ENCODE measurements at regions not wholly inside any gene's neighbourhood (a gene's known extent, or its start where the extent isn't known, plus 50 kb on each side); places are given as distances from the start of the nearest gene placed in this dataset.

DNA sequence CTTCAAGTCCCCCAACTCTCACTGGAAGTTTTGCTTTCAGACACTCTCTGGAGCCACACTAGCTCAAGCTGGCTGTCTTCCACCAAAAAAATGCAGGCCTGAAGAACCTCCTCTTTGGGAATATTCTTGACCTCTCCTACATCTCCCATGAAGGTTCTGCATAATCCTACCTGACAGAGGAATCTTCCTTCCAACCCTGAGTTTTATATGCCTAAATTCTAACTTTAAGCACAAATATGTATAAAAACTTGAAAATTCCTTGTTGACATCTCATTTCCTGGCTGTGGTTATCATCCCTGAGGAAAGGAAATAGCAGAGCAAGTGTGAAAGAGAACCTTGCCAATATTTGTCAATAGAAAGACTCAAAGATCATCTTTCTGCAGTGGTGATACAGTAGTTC lies 249.0 kb downstream of the LPIN1 start:
- H3K4me1 ChIP-seq (ENCODE audit: control insufficient read depth, insufficient read depth, low read length), result no peaks in the 10 kb centered on the region
- no peaks in the 10 kb centered on the region for H3K27me3 ChIP-seq (ENCODE audit: control insufficient read depth in 1 of 2, insufficient read depth in 2 of 2, low read length in 2 of 2)
- no peak overlapping the region for H3K27ac ChIP-seq (ENCODE audit: low read length)
- H3K4me3 ChIP-seq (ENCODE audit: low read length in 2 of 2), result no peak overlapping the region
- H3K9ac ChIP-seq (ENCODE audit: low read length in 2 of 2), result no peak overlapping the region
- H3K9me3 ChIP-seq (ENCODE audit: control insufficient read depth in 2 of 2, low read length in 2 of 2), result peaks cover 3 to 4% of the 10 kb centered on the region in 2 donors
- H3K36me3 ChIP-seq (ENCODE audit: control insufficient read depth in 2 of 2, insufficient read depth in 2 of 2, low read length in 2 of 2), result no peaks in the 10 kb centered on the region

DNA sequence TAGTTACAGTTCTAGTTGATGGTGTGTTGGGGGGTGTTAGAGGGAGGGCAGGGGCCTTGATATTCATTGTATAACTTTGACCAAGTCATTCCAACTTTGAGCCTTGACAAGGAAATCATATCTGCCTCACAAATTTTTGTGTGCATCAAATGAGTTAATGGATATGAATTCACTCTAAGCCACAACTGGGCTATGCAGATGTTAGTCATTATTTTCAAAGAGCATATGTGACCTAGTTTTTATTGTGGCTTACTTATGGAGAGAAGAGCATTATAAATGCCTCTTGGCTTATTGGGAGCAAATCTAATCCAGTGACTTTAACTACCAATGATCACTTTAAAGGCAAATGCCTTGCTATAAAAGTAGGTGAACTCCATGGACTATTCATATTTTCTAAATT lies 250.2 kb downstream of the LPIN1 start:
- peaks cover 3 to 4% of the 10 kb centered on the region in 2 donors for H3K9me3 ChIP-seq (ENCODE audit: control insufficient read depth in 2 of 2, low read length in 2 of 2)
- no peak overlapping the region for H3K4me3 ChIP-seq (ENCODE audit: low read length in 2 of 2)
- no peaks in the 10 kb centered on the region for H3K4me1 ChIP-seq (ENCODE audit: control insufficient read depth, insufficient read depth, low read length)
- no peak overlapping the region for H3K27ac ChIP-seq (ENCODE audit: low read length)
- H3K9ac ChIP-seq (ENCODE audit: low read length in 2 of 2), result no peak overlapping the region
- H3K27me3 ChIP-seq (ENCODE audit: control insufficient read depth in 1 of 2, insufficient read depth in 2 of 2, low read length in 2 of 2), result no peaks in the 10 kb centered on the region
- H3K36me3 ChIP-seq (ENCODE audit: control insufficient read depth in 2 of 2, insufficient read depth in 2 of 2, low read length in 2 of 2), result no peaks in the 10 kb centered on the region

DNA sequence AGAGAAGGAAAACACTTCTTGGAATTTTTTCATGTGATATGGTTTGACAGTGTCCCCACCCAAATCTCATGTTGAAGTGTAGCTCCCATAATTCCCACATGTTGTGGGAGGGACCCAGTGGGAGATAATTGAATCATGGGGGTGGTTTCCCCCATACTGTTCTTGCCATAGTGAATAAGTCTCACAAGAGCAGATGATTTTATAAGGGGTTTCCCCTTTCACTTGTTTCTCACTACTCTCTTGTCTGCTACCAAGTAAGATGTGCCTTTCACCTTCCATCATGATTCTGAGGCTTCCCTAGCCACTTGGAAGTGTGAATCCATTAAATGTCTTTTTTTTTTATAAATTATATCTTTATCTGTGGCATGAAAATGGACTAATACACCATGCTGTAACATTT lies 250.7 kb downstream of the LPIN1 start:
- no peaks in the 10 kb centered on the region for H3K27me3 ChIP-seq (ENCODE audit: control insufficient read depth in 1 of 2, insufficient read depth in 2 of 2, low read length in 2 of 2)
- H3K36me3 ChIP-seq (ENCODE audit: control insufficient read depth in 2 of 2, insufficient read depth in 2 of 2, low read length in 2 of 2), result no peaks in the 10 kb centered on the region
- no peak overlapping the region for H3K4me3 ChIP-seq (ENCODE audit: low read length in 2 of 2)
- no peaks in the 10 kb centered on the region for H3K4me1 ChIP-seq (ENCODE audit: control insufficient read depth, insufficient read depth, low read length)
- H3K27ac ChIP-seq (ENCODE audit: low read length), result no peak overlapping the region
- H3K9ac ChIP-seq (ENCODE audit: low read length in 2 of 2), result no peak overlapping the region
- H3K9me3 ChIP-seq (ENCODE audit: control insufficient read depth in 2 of 2, low read length in 2 of 2), result peaks cover 3 to 4% of the 10 kb centered on the region in 2 donors

DNA sequence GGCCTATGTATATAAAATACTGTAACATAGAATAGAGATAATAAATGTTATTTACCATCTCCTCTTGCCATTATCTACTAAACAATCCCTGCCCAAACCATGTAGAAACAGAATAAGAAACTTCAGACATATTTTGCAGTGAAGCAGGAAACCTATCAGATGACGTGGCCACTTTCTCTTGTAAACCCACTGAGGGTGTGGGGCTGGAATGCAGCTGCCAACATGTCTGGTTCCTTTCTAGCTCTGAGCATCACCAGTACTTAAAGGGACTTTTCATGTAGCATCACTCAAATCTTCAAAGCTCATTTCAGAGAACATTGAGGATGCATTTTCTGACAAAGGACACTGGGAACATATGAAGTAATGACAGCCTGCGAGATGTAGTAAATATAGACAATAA lies 251.8 kb downstream of the LPIN1 start:
- Histone ChIP-seq H3K4me1 (ENCODE audit: control insufficient read depth, insufficient read depth, low read length) (no peaks in the 10 kb centered on the region), H3K4me3 (ENCODE audit: low read length in 2 of 2) (no peak overlapping the region), H3K36me3 (ENCODE audit: control insufficient read depth in 2 of 2, insufficient read depth in 2 of 2, low read length in 2 of 2) (no peaks in the 10 kb centered on the region), H3K9me3 (ENCODE audit: control insufficient read depth in 2 of 2, low read length in 2 of 2) (peaks cover 3 to 4% of the 10 kb centered on the region in 2 donors), H3K27ac (ENCODE audit: low read length) (no peak overlapping the region), H3K27me3 (ENCODE audit: control insufficient read depth in 1 of 2, insufficient read depth in 2 of 2, low read length in 2 of 2) (no peaks in the 10 kb centered on the region), H3K9ac (ENCODE audit: low read length in 2 of 2) (no peak overlapping the region)

DNA sequence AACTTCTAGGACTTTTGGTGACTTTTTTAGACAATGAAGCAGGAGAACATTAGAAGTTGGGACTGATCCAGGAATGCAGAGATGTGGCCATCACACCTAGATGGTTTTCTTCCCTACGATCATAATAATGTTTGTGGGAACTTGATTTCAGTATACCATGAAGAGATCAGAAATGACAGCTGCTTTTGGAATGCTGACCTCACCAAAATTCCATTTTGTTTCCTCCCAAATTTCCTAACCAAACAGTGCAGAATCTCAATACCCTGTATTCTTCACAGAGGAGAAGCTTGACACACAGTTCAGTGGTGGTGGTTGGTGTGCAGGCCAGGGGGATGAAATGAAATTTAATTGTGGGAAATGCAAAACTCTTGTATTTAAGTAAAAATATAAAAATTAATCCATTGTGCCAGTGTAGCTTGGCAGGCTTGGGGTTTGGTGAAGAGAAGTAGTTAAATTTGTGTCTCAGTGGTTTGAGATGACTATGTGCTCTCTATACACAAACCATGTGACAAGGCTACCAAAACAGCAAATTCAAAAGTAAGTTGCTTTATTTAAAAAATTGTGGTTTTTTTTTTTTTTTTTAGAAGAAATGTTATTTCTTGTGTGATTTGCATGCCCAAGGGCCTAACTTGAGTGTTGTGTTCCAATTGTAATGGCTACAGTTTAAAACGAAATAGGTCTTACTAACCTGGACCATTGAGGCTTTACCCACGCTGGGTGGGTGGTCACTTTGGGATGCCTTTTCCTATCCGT lies 252.4 kb downstream of the LPIN1 start:
- Histone ChIP-seq H3K9me3 (ENCODE audit: control insufficient read depth in 2 of 2, low read length in 2 of 2) (peaks cover 3 to 4% of the 10 kb centered on the region in 2 donors), H3K9ac (ENCODE audit: low read length in 2 of 2) (no peak overlapping the region), H3K4me1 (ENCODE audit: control insufficient read depth, insufficient read depth, low read length) (no peaks in the 10 kb centered on the region), H3K4me3 (ENCODE audit: low read length in 2 of 2) (no peak overlapping the region), H3K27me3 (ENCODE audit: control insufficient read depth in 1 of 2, insufficient read depth in 2 of 2, low read length in 2 of 2) (no peaks in the 10 kb centered on the region), H3K27ac (ENCODE audit: low read length) (no peak overlapping the region), H3K36me3 (ENCODE audit: control insufficient read depth in 2 of 2, insufficient read depth in 2 of 2, low read length in 2 of 2) (no peaks in the 10 kb centered on the region)

DNA sequence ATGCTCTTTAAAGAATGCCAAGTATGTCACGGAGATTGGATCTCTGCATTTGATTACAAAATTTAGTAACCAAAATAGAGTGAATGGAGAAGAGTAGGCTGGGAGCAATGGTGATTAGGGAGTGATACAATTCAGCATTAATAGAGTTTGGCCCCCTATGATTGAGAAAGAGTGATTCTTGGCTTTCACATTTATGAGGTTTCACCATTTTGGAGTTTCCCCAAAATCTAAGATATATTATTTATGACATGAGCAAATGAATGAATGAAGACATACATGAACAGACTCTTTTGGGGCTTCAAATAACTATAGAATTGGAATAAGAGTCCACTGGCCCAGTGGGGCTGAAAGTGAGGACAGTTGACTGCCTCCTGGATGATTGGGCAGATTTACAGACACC lies 255.2 kb downstream of the LPIN1 start:
- H3K27ac ChIP-seq (ENCODE audit: low read length), result no peak overlapping the region

DNA sequence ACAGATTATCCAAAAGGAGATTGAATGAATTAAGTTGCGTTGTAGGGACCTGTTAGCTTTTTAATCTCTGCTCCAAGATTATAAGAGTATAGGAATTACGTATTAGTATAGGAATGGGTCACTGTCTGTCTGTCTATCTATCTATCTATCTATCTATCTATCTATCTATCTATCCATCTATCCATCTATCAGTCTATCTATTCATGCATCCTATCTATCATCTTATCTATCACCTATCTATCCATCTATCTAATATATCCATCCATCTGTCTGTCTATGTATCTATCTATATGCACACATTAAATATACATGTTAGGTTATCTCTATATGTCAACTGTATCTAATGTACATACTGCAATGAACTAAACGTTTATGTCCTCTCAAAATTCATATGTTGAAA lies 255.8 kb downstream of the LPIN1 start:
- Histone ChIP-seq H3K27me3 (ENCODE audit: control insufficient read depth in 1 of 2, insufficient read depth in 2 of 2, low read length in 2 of 2) (no peaks in the 10 kb centered on the region), H3K4me3 (ENCODE audit: low read length in 2 of 2) (no peak overlapping the region), H3K4me1 (ENCODE audit: control insufficient read depth, insufficient read depth, low read length) (peaks cover 7% of the 10 kb centered on the region), H3K9me3 (ENCODE audit: control insufficient read depth in 2 of 2, low read length in 2 of 2) (no peaks in the 10 kb centered on the region), H3K9ac (ENCODE audit: low read length in 2 of 2) (no peak overlapping the region), H3K36me3 (ENCODE audit: control insufficient read depth in 2 of 2, insufficient read depth in 2 of 2, low read length in 2 of 2) (no peaks in the 10 kb centered on the region), H3K27ac (ENCODE audit: low read length) (no peak overlapping the region)

More for the DNA sequence above, 255.2 kb downstream of the LPIN1 start:
- Histone ChIP-seq H3K9me3 (ENCODE audit: control insufficient read depth in 2 of 2, low read length in 2 of 2) (no peaks in the 10 kb centered on the region), H3K4me1 (ENCODE audit: control insufficient read depth, insufficient read depth, low read length) (peaks cover 7% of the 10 kb centered on the region), H3K36me3 (ENCODE audit: control insufficient read depth in 2 of 2, insufficient read depth in 2 of 2, low read length in 2 of 2) (no peaks in the 10 kb centered on the region), H3K4me3 (ENCODE audit: low read length in 2 of 2) (no peak overlapping the region), H3K27me3 (ENCODE audit: control insufficient read depth in 1 of 2, insufficient read depth in 2 of 2, low read length in 2 of 2) (no peaks in the 10 kb centered on the region), H3K9ac (ENCODE audit: low read length in 2 of 2) (no peak overlapping the region)

DNA sequence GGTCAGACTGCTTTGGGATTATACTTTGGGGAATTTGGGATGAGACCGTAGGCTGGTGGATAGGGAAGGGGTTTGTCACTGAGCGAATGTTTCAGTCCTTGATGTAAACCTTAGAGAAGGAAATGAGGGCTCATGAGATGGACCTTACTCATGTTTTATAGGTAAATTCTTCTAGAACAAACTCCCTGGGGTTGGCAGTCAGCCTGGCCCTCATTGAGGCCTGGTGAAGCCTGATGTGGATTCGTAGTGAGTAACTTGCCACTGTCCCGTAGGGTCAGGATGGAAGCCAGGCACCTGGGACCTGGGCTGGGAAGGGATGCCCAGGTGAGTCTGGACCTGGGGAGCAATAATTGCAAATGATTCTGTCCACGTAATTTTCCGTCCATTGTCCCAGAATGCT lies 258.3 kb downstream of the LPIN1 start:
- Histone ChIP-seq H3K27me3 (ENCODE audit: control insufficient read depth in 1 of 2, insufficient read depth in 2 of 2, low read length in 2 of 2) (no peaks in the 10 kb centered on the region), H3K9me3 (ENCODE audit: control insufficient read depth in 2 of 2, low read length in 2 of 2) (no peaks in the 10 kb centered on the region), H3K27ac (ENCODE audit: low read length) (no peak overlapping the region)

DNA sequence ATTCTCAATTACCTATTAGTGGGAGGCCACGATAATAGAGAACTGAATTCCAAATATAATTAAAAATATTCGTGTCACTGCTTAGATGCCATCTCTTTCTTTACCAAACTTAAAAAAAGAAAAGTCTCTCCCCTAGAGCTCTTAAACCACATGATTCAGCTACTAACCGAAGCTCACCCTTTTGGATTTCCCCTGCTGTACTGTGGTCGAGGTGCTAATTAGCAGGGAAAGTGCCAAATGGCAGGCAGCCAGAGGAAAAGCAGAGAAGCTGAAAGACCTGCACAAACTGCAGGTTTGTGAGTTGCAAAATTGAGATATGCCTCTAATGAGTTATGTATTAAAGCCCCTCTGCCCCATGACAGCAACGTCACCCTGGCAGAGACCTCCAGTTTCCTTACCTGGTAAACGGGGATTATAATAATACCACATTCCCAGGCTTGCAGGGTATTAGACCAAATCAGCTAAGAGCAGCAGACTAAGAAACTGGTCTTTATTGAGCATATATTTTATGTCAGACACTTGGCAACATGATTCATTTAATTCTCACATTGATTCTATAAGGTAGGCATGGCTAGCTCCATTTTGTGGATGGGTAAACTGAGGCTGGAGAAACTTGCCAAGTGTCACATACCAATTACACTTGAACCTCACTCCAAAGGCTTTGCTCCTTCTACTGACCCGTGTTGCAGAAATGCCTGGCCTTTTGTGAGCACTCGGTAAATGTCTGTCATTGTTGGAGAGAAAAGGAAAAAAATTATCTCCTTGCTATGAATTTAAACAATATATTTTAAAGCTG lies 259.7 kb downstream of the LPIN1 start:
- Histone ChIP-seq H3K9ac (ENCODE audit: low read length in 2 of 2) (no peak overlapping the region), H3K27me3 (ENCODE audit: control insufficient read depth in 1 of 2, insufficient read depth in 2 of 2, low read length in 2 of 2) (no peaks in the 10 kb centered on the region), H3K9me3 (ENCODE audit: control insufficient read depth in 2 of 2, low read length in 2 of 2) (no peaks in the 10 kb centered on the region), H3K36me3 (ENCODE audit: control insufficient read depth in 2 of 2, insufficient read depth in 2 of 2, low read length in 2 of 2) (no peaks in the 10 kb centered on the region), H3K27ac (ENCODE audit: low read length) (no peak overlapping the region), H3K4me1 (ENCODE audit: control insufficient read depth, insufficient read depth, low read length) (peaks cover 7% of the 10 kb centered on the region), H3K4me3 (ENCODE audit: low read length in 2 of 2) (peak overlapping the region in 1 of 2 donors; percentile 22)

More for the DNA sequence above, 258.3 kb downstream of the LPIN1 start:
- Histone ChIP-seq H3K36me3 (ENCODE audit: control insufficient read depth in 2 of 2, insufficient read depth in 2 of 2, low read length in 2 of 2) (no peaks in the 10 kb centered on the region), H3K4me3 (ENCODE audit: low read length in 2 of 2) (no peak overlapping the region), H3K4me1 (ENCODE audit: control insufficient read depth, insufficient read depth, low read length) (peaks cover 7% of the 10 kb centered on the region), H3K9ac (ENCODE audit: low read length in 2 of 2) (no peak overlapping the region)

DNA sequence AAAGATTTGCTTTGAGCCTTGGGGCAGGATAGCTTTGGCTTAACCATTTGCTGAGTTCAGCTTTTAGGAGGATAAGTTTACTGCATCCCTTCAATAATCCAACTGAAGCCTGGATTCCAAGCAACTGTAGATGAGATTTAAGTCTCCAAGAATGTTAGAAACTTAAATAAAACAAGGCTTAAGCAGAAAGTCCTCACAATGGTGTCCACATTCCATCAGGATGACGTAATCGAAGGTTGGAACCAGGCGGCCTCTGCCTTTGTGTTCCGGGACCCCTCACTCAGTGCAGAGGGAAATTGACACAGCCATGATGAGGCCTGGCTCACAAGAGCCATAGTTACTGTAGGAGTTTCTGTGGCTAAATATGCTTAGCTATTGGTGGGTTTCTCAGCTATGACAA lies 260.4 kb downstream of the LPIN1 start:
- Histone ChIP-seq H3K4me1 (ENCODE audit: control insufficient read depth, insufficient read depth, low read length) (peaks cover 7% of the 10 kb centered on the region), H3K27ac (ENCODE audit: low read length) (no peak overlapping the region), H3K4me3 (ENCODE audit: low read length in 2 of 2) (no peak overlapping the region), H3K9ac (ENCODE audit: low read length in 2 of 2) (no peak overlapping the region), H3K27me3 (ENCODE audit: control insufficient read depth in 1 of 2, insufficient read depth in 2 of 2, low read length in 2 of 2) (no peaks in the 10 kb centered on the region), H3K36me3 (ENCODE audit: control insufficient read depth in 2 of 2, insufficient read depth in 2 of 2, low read length in 2 of 2) (no peaks in the 10 kb centered on the region), H3K9me3 (ENCODE audit: control insufficient read depth in 2 of 2, low read length in 2 of 2) (no peaks in the 10 kb centered on the region)

DNA sequence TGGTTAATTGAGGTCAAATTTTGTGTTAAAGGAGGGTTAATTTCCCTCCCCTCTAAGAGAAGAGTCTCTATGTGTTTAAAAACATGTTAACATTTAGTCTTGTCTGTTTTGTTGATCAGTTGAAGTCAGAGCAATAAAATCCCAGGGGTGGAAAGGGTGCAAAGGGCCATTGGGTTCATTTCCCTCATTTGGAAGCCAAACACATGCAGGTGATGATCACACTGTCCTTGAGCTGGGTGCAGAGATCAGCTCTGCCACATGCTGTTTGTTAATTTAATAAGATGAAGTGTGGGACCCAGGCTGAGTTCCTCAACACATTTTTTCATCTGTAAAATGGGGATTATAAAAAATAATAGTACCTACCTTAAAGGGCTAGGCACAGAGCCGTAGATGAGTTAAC lies 260.9 kb downstream of the LPIN1 start:
- H3K9me3 ChIP-seq (ENCODE audit: control insufficient read depth in 2 of 2, low read length in 2 of 2), result no peaks in the 10 kb centered on the region
- H3K27ac ChIP-seq (ENCODE audit: low read length), result no peak overlapping the region
- no peaks in the 10 kb centered on the region for H3K27me3 ChIP-seq (ENCODE audit: control insufficient read depth in 1 of 2, insufficient read depth in 2 of 2, low read length in 2 of 2)

More for the DNA sequence above, 260.9 kb downstream of the LPIN1 start:
- Histone ChIP-seq H3K4me3 (ENCODE audit: low read length in 2 of 2) (no peak overlapping the region), H3K4me1 (ENCODE audit: control insufficient read depth, insufficient read depth, low read length) (peaks cover 7% of the 10 kb centered on the region), H3K9ac (ENCODE audit: low read length in 2 of 2) (no peak overlapping the region), H3K36me3 (ENCODE audit: control insufficient read depth in 2 of 2, insufficient read depth in 2 of 2, low read length in 2 of 2) (no peaks in the 10 kb centered on the region)

All from stomach smooth muscle (tissue), 2 donors.